Thymus (tissue), 11 donors: ENCODE measurements at regions not wholly inside any gene's neighbourhood (a gene's known extent, or its start where the extent isn't known, plus 50 kb on each side); places are given as distances from the start of the nearest gene placed in this dataset.
"Not testable (repeated sequence)": the region's sequence is repeated elsewhere in the genome, so short reads cannot be mapped to it uniquely, and the experiment has no call there.

Experiments
- DNase-seq, 9 donors: peaks; one replicate each; pipeline ENCODE4 v3.0.0-alpha.2; 2013; ENCODE audit warnings: low spot score in 9 of 9, low read depth in 6 of 9, missing footprints in 1 of 9
- H3K27ac ChIP-seq, 2 donors: one replicate each; pipeline ENCODE4 v1.5.1; 2013; ENCODE audit warnings: control low read depth in 1 of 2, low read depth in 1 of 2, low read length in 1 of 2, mild to moderate bottlenecking in 1 of 2, moderate library complexity in 1 of 2
- H3K27me3 ChIP-seq, 2 donors: one replicate each; pipeline ENCODE4 v1.5.1; 2013; ENCODE audit warnings: low read length in 1 of 2; ENCODE audit not compliant: control insufficient read depth in 2 of 2, insufficient read depth in 1 of 2
- H3K36me3 ChIP-seq, 2 donors: one replicate each; pipeline ENCODE4 v1.5.1; 2013; ENCODE audit warnings: low read length in 1 of 2, mild to moderate bottlenecking in 1 of 2, moderate library complexity in 1 of 2; ENCODE audit not compliant: control insufficient read depth in 2 of 2, insufficient read depth in 2 of 2
- H3K4me1 ChIP-seq, 2 donors: one replicate each; pipeline ENCODE4 v1.5.1; 2013; ENCODE audit warnings: low read length in 2 of 2; ENCODE audit not compliant: control insufficient read depth in 2 of 2, insufficient read depth in 2 of 2
- H3K4me3 ChIP-seq, 2 donors: one replicate each; pipeline ENCODE4 v1.5.1; 2013; ENCODE audit warnings: low read length in 2 of 2, control low read depth in 1 of 2, mild to moderate bottlenecking in 1 of 2
- H3K9me3 ChIP-seq, 2 donors: one replicate each; pipeline ENCODE4 v1.5.1; 2013; ENCODE audit warnings: low read length in 1 of 2, mild to moderate bottlenecking in 1 of 2; ENCODE audit not compliant: control insufficient read depth in 2 of 2, insufficient read depth in 1 of 2
- WGBS: extraction: QIAGEN DNeasy Blood & Tissue Kit; methylation state at CpG from one replicate; pipeline ENCODE4 v1.1.7; 2013; 5-methylcytosine and 5-hydroxymethylcytosine counted together
- donor health status: healthy.

GRCh38 chr13:61247149-61247936 is 168.3 kb downstream of the PCDH20 start:
- no peaks in the 10 kb centered on the region for H3K36me3 ChIP-seq
- no peak overlapping the region for H3K4me3 ChIP-seq
- H3K4me1 ChIP-seq = no peaks in the 10 kb centered on the region
- WGBS = 82% methylated on average over 6 of the region's 6 CpGs
- H3K9me3 ChIP-seq = peaks cover 0 to 4% of the 10 kb centered on the region in 2 donors
- no peaks in the 10 kb centered on the region for H3K27me3 ChIP-seq
- H3K27ac ChIP-seq = no peak overlapping the region
- no peak for DNase-seq

GRCh38 chr13:61246351-61246750 is 169.3 kb downstream of the PCDH20 start:
- Histone ChIP-seq H3K4me1 (no peaks in the 10 kb centered on the region), H3K4me3 (no peak overlapping the region), H3K36me3 (no peaks in the 10 kb centered on the region), H3K9me3 (peaks cover 0 to 4% of the 10 kb centered on the region in 2 donors), H3K27me3 (no peaks in the 10 kb centered on the region), H3K27ac (no peak overlapping the region)
- no peak for DNase-seq
- WGBS = 71% methylated on average over 2 of the region's 2 CpGs

- WGBS = 79% methylated on average over 3 of the region's 3 CpGs
- no peak for DNase-seq
These were observed 200.0 kb downstream of the PCDH20 start for GRCh38 chr13:61215601-61216000.

GRCh38 chr13:61215116-61215515 is 200.5 kb downstream of the PCDH20 start:
- DNase-seq = no peak
- Histone ChIP-seq H3K4me1 (no peaks in the 10 kb centered on the region), H3K4me3 (no peak overlapping the region), H3K27me3 (no peaks in the 10 kb centered on the region), H3K27ac (no peak overlapping the region), H3K9me3 (no peaks in the 10 kb centered on the region), H3K36me3 (no peaks in the 10 kb centered on the region)
- WGBS = 97% methylated on average over 3 of the region's 3 CpGs

More at GRCh38 chr13:61215601-61216000, 200.0 kb downstream of the PCDH20 start:
- no peak overlapping the region for H3K4me3 ChIP-seq
- no peak overlapping the region for H3K27ac ChIP-seq
- H3K9me3 ChIP-seq = no peaks in the 10 kb centered on the region
- H3K36me3 ChIP-seq = no peaks in the 10 kb centered on the region
- H3K27me3 ChIP-seq = no peaks in the 10 kb centered on the region
- H3K4me1 ChIP-seq = no peaks in the 10 kb centered on the region

- Histone ChIP-seq H3K27ac (no peak overlapping the region), H3K4me1 (no peaks in the 10 kb centered on the region), H3K36me3 (no peaks in the 10 kb centered on the region), H3K27me3 (no peaks in the 10 kb centered on the region), H3K9me3 (no peaks in the 10 kb centered on the region), H3K4me3 (no peak overlapping the region)
- DNase-seq = no peak
- WGBS = 91% methylated on average over 4 of the region's 4 CpGs
These were observed 201.1 kb downstream of the PCDH20 start for GRCh38 chr13:61214551-61214950.

- H3K9me3 ChIP-seq, H3K36me3 ChIP-seq, H3K4me3 ChIP-seq, DNase-seq, H3K4me1 ChIP-seq, H3K27me3 ChIP-seq, H3K27ac ChIP-seq: not testable (repeated sequence)
- 93% methylated on average over 11 of the region's 11 CpGs for WGBS
These were observed 209.8 kb downstream of the PCDH20 start for GRCh38 chr13:61205898-61206297.

GRCh38 chr13:61204025-61204424 is 211.6 kb downstream of the PCDH20 start:
- no peaks in the 10 kb centered on the region for H3K9me3 ChIP-seq
- H3K36me3 ChIP-seq = no peaks in the 10 kb centered on the region
- H3K4me3 ChIP-seq = no peak overlapping the region
- WGBS = 96% methylated on average over 1 of the region's 1 CpG
- no peak overlapping the region for H3K27ac ChIP-seq
- no peaks in the 10 kb centered on the region for H3K4me1 ChIP-seq
- no peak for DNase-seq
- H3K27me3 ChIP-seq = no peaks in the 10 kb centered on the region

GRCh38 chr13:61202042-61202441 is 213.6 kb downstream of the PCDH20 start:
- Histone ChIP-seq H3K27ac (no peak overlapping the region), H3K9me3 (no peaks in the 10 kb centered on the region), H3K27me3 (no peaks in the 10 kb centered on the region), H3K36me3 (no peaks in the 10 kb centered on the region), H3K4me3 (no peak overlapping the region), H3K4me1 (no peaks in the 10 kb centered on the region)
- WGBS = 33% methylated on average over 1 of the region's 1 CpG
- DNase-seq = no peak

- Histone ChIP-seq H3K36me3 (no peaks in the 10 kb centered on the region), H3K27me3 (no peaks in the 10 kb centered on the region), H3K4me1 (no peaks in the 10 kb centered on the region), H3K9me3 (no peaks in the 10 kb centered on the region), H3K4me3 (no peak overlapping the region), H3K27ac (no peak overlapping the region)
- WGBS = 80% methylated on average over 1 of the region's 1 CpG
- DNase-seq = no peak
These were observed 222.8 kb downstream of the PCDH20 start for GRCh38 chr13:61192826-61193225.
